Uterus (tissue), 2 donors: ENCODE measurements at regions not wholly inside any gene's neighbourhood (a gene's known extent, or its start where the extent isn't known, plus 50 kb on each side); places are given as distances from the start of the nearest gene placed in this dataset.

Experiments
- POLR2A ChIP-seq, 2 donors: fragments of 450-650 bp; IDR thresholded peaks; one replicate each; pipeline ENCODE4 v1.6.1; 2016; ENCODE audit warnings: antibody characterized with exemption in 2 of 2, mild to moderate bottlenecking in 1 of 2, moderate library complexity in 1 of 2
- TF ChIP-seq, protein P1 (sequence below), 4 experiments: fragments of 200-600 bp in 2 of 4; fragments of 450-650 bp in 2 of 4; sonication (generic) in 2 of 4; IDR thresholded peaks; one replicate each; pipeline ENCODE4 v1.5.1; 2016 to 2019; ENCODE audit warnings: antibody characterized with exemption in 4 of 4, mild to moderate bottlenecking in 2 of 4, moderate library complexity in 1 of 4

DNA sequence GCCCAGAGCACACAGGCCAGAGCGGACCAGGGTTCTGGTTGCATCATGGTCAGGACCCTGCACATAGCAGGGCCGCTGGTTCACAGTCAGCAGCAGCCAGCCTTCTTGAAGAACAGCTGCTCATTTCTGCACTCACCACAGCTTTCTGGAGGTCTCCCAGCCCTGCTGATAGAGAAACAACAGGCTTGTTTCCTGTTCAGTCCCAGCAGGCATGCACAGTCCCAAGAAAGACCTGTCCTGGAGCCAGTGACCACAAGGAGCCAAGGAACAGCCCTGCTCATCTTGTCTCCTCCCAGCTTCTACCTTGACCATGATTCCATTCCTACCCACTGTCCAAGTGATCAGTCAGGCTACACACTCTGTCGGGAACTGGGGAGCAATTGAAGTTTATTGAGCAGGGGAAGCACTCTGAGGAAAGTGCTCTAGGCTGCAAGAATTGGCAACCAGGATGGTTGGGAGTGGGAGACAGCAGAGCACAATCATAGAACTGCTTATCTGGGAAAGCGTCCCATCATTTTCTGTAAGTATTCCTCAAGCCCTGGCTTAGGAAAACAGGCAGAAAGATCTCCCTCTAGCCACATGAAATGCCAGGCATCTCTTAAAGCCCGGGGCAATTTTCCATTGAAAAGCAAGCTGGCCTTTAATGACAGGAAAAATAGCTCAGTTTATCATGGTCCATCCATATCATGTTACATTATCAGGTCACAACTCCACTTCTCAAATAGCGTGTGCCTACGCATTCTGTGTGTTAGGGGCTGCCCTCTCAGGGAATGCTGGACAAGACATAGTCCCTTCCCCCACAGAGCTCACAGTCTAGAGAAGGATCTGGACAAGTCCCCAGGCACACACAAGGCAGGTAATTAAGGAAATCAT is 155.4 kb upstream of the FOXF1 start:
- TF ChIP-seq, protein P1, sequence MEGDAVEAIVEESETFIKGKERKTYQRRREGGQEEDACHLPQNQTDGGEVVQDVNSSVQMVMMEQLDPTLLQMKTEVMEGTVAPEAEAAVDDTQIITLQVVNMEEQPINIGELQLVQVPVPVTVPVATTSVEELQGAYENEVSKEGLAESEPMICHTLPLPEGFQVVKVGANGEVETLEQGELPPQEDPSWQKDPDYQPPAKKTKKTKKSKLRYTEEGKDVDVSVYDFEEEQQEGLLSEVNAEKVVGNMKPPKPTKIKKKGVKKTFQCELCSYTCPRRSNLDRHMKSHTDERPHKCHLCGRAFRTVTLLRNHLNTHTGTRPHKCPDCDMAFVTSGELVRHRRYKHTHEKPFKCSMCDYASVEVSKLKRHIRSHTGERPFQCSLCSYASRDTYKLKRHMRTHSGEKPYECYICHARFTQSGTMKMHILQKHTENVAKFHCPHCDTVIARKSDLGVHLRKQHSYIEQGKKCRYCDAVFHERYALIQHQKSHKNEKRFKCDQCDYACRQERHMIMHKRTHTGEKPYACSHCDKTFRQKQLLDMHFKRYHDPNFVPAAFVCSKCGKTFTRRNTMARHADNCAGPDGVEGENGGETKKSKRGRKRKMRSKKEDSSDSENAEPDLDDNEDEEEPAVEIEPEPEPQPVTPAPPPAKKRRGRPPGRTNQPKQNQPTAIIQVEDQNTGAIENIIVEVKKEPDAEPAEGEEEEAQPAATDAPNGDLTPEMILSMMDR (IDR thresholded peaks at IDR 0.05): no peak
- TF ChIP-seq POLR2A (IDR thresholded peaks at IDR 0.05): no peak
